Activated effector memory CD4-positive, alpha-beta T cell treated with Interleukin-2 at 50 U/mL for 16 hours (primary cell): ENCODE measurements at regions not wholly inside any gene's neighbourhood (a gene's known extent, or its start where the extent isn't known, plus 50 kb on each side); places are given as distances from the start of the nearest gene placed in this dataset.

ENCODE experiments used
- DNase-seq: peaks from one replicate; pipeline ENCODE4 v3.0.0-alpha.2; 2020

- no peak for DNase-seq
Observed at GRCh38 chr21:43316156-43316845, 110.6 kb downstream of the SIK1 start.

- DNase-seq = no peak
Observed at GRCh38 chr21:43315244-43316137, 111.4 kb downstream of the SIK1 start.

- no peak for DNase-seq
Observed at GRCh38 chr21:43313939-43314405, 113.0 kb downstream of the SIK1 start.

GRCh38 chr21:43313221-43313938 lies 113.6 kb downstream of the SIK1 start:
- no peak for DNase-seq

GRCh38 chr21:43312751-43313169 lies 114.2 kb downstream of the SIK1 start:
- no peak for DNase-seq

GRCh38 chr21:43312011-43312410 lies 114.9 kb downstream of the SIK1 start:
- DNase-seq = no peak

- DNase-seq = no peak
Observed at GRCh38 chr21:43311301-43311817, 115.6 kb downstream of the SIK1 start.

GRCh38 chr21:43308815-43309283 lies 118.1 kb downstream of the SIK1 start:
- DNase-seq = no peak

GRCh38 chr21:43308101-43308814 lies 118.7 kb downstream of the SIK1 start:
- DNase-seq = no peak

- no peak for DNase-seq
Observed at GRCh38 chr21:43307677-43308070, 119.3 kb downstream of the SIK1 start.

- no peak for DNase-seq
Observed at GRCh38 chr21:43306911-43307676, 119.8 kb downstream of the SIK1 start.

- DNase-seq = no peak
Observed at GRCh38 chr21:43306391-43306790, 120.5 kb downstream of the SIK1 start.

- DNase-seq = no peak
Observed at GRCh38 chr21:43305811-43306311, 121.1 kb downstream of the SIK1 start.

GRCh38 chr21:43305336-43305665 lies 121.6 kb downstream of the SIK1 start:
- DNase-seq = no peak

GRCh38 chr21:43304621-43305335 lies 122.2 kb downstream of the SIK1 start:
- DNase-seq = no peak

GRCh38 chr21:43304206-43304605 lies 122.7 kb downstream of the SIK1 start:
- no peak for DNase-seq

- no peak for DNase-seq
Observed at GRCh38 chr21:43303275-43304178, 123.4 kb downstream of the SIK1 start.

- no peak for DNase-seq
Observed at GRCh38 chr21:43302769-43303168, 124.2 kb downstream of the SIK1 start.

GRCh38 chr21:43302062-43302700 lies 124.8 kb downstream of the SIK1 start:
- DNase-seq = no peak
